ENCODE measurements at regions not wholly inside any gene's neighbourhood (a gene's known extent, or its start where the extent isn't known, plus 50 kb on each side); places are given as distances from the start of the nearest gene placed in this dataset.

DNA sequence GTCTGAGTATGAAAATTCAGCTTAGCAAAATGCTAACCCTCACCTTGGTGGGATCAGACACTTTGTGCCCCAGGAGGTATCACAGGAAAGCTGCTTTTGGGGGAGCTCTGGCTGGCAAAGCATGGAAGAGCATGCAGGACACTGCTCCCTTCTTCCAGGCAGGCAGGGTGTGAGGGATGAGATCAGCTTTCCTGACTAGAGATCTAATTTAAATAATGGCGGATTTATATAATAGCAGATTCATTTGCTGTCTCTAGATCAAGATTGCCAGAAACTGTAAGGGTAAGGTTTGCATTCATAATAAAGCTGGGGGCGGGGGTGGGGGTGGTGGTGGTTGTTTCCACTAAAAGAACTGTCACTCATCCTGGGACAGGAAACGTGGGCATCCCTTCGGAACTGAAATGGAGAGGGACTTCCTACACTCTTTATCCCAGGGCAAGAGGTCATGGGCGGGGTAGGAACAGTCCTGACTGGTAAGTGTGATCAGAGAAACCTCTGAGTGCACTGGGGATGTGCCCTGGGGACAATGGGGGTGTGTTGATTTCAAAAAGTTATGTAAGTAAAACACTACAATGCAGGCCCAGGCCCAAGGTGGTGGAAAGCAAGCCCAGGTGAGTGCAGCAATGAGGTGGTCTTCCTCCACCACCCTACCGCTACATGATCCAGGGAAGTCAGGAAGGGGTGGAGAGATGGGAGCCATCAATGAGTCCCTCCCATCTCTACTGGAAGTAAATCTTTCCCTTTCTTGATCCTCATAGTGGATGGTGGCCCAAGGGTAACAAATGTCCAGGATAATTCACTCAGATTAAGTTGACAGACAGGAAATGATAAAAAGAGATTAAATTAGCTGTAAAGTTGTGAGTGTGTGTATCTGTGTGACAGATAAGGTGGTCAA lies 171.4 kb upstream of the SERPINE2 start:
- no peak overlapping the region for H2AK5ac ChIP-seq (ENCODE audit: insufficient read length, low read length)
- no peak overlapping the region for H3K4me2 ChIP-seq (ENCODE audit: insufficient read depth, insufficient read length, low read length)
- Mint-ChIP-seq H3K4me3 (no peak overlapping the region), H3K9me3 (no peaks in the 10 kb centered on the region; a peak in 1 of 5 replicates), H3K27ac (no peak overlapping the region), H3K4me1 (peaks cover 11 to 20% of the 10 kb centered on the region in 2 experiments), H3K36me3 (ENCODE audit: insufficient read depth in 1 of 3, low read depth in 3 of 3) (no peaks in the 10 kb centered on the region), H3K27me3 (ENCODE audit: low read depth) (no peaks in the 10 kb centered on the region)
- H3K27me3 ChIP-seq (ENCODE audit: insufficient read depth, low read length): no peaks in the 10 kb centered on the region
- H3K14ac ChIP-seq (ENCODE audit: insufficient read depth, low read length): no peak overlapping the region; the same call in 1 of the 2 replicates
- H4K5ac ChIP-seq (ENCODE audit: insufficient read length, low read depth, low read length): no peak overlapping the region
- H3K56ac ChIP-seq (ENCODE audit: insufficient read length, low read depth, low read length): no peak overlapping the region
- H2BK12ac ChIP-seq (ENCODE audit: insufficient read length, low read depth, low read length): no peak overlapping the region
- no peak overlapping the region for H3K4ac ChIP-seq (ENCODE audit: low read depth, low read length)
- no peaks in the 10 kb centered on the region for H3K9me3 ChIP-seq (ENCODE audit: control insufficient read depth, low read depth, low read length)
- H3K18ac ChIP-seq (ENCODE audit: insufficient read length, low read depth, low read length): no peak overlapping the region
- no peaks in the 10 kb centered on the region for H3K23me2 ChIP-seq (ENCODE audit: insufficient read length, low read depth, low read length, poor library complexity, severe bottlenecking)
- WGBS (ENCODE audit: extremely low coverage, insufficient read length, low lambda C conversion rate): no CpG with 5 or more reads among the region's 6 CpGs
- H4K8ac ChIP-seq (replicated peaks; ENCODE audit: insufficient read length, low read depth, low read length): no peak overlapping the region
- no peaks in the 10 kb centered on the region for H3K79me2 ChIP-seq (ENCODE audit: insufficient read depth, low read length)
- H3K27ac ChIP-seq (ENCODE audit: insufficient read length, low read depth, low read length): no peak overlapping the region
- H4K20me1 ChIP-seq (ENCODE audit: control insufficient read depth, insufficient read depth, insufficient read length): no peaks in the 10 kb centered on the region
- TF ChIP-seq, protein P1, sequence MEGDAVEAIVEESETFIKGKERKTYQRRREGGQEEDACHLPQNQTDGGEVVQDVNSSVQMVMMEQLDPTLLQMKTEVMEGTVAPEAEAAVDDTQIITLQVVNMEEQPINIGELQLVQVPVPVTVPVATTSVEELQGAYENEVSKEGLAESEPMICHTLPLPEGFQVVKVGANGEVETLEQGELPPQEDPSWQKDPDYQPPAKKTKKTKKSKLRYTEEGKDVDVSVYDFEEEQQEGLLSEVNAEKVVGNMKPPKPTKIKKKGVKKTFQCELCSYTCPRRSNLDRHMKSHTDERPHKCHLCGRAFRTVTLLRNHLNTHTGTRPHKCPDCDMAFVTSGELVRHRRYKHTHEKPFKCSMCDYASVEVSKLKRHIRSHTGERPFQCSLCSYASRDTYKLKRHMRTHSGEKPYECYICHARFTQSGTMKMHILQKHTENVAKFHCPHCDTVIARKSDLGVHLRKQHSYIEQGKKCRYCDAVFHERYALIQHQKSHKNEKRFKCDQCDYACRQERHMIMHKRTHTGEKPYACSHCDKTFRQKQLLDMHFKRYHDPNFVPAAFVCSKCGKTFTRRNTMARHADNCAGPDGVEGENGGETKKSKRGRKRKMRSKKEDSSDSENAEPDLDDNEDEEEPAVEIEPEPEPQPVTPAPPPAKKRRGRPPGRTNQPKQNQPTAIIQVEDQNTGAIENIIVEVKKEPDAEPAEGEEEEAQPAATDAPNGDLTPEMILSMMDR (conservative IDR thresholded peaks at IDR 0.05): no peak
- no peak overlapping the region for H2BK15ac ChIP-seq (ENCODE audit: low read depth, low read length)
- peaks cover 5% of the 10 kb centered on the region for H3K4me1 ChIP-seq (ENCODE audit: insufficient read depth, low read length)
- no peak overlapping the region for H3K23ac ChIP-seq (ENCODE audit: insufficient read length, low read depth, low read length)
- H2BK120ac ChIP-seq (ENCODE audit: low read depth, low read length, poor library complexity, severe bottlenecking): no peak overlapping the region
- no peak for DNase-seq
- H3T11ph ChIP-seq (ENCODE audit: low read length): no peak overlapping the region
- H2BK5ac ChIP-seq (ENCODE audit: insufficient read length, low read length): no peak overlapping the region
- no peak overlapping the region for H2AFZ ChIP-seq (ENCODE audit: low read length)
- H3K9ac ChIP-seq (ENCODE audit: extremely low read depth, insufficient read length, low read length): no peak overlapping the region
- no peak overlapping the region for H2BK20ac ChIP-seq (ENCODE audit: low read depth, low read length, poor library complexity, severe bottlenecking)
- H3K79me1 ChIP-seq (ENCODE audit: insufficient read depth, low read depth, low read length, poor library complexity, severe bottlenecking): no peaks in the 10 kb centered on the region
- H4K91ac ChIP-seq (ENCODE audit: insufficient read length, low read depth, low read length): no peak overlapping the region

Data from H9 (cell line).